ENCODE measurements at regions not wholly inside any gene's neighbourhood (a gene's known extent, or its start where the extent isn't known, plus 50 kb on each side); places are given as distances from the start of the nearest gene placed in this dataset.
"Not testable (repeated sequence)": the region's sequence is repeated elsewhere in the genome, so short reads cannot be mapped to it uniquely, and the experiment has no call there.

GRCh38 chr17:5919089-5919488 is 151.1 kb upstream of the WSCD1 start:
- intact Hi-C loops (cut with micrococcal nuclease): no loop called here
- no peaks in the 10 kb centered on the region for H3K4me1 ChIP-seq
- H3K27me3 ChIP-seq (ENCODE audit: low read depth): peaks cover 32% of the 10 kb centered on the region
- no peak overlapping the region for H3K4me3 ChIP-seq
- no peaks in the 10 kb centered on the region for H3K36me3 ChIP-seq
- no peak overlapping the region for H3K27ac ChIP-seq (replicated peaks)
- TF ChIP-seq, protein P1, sequence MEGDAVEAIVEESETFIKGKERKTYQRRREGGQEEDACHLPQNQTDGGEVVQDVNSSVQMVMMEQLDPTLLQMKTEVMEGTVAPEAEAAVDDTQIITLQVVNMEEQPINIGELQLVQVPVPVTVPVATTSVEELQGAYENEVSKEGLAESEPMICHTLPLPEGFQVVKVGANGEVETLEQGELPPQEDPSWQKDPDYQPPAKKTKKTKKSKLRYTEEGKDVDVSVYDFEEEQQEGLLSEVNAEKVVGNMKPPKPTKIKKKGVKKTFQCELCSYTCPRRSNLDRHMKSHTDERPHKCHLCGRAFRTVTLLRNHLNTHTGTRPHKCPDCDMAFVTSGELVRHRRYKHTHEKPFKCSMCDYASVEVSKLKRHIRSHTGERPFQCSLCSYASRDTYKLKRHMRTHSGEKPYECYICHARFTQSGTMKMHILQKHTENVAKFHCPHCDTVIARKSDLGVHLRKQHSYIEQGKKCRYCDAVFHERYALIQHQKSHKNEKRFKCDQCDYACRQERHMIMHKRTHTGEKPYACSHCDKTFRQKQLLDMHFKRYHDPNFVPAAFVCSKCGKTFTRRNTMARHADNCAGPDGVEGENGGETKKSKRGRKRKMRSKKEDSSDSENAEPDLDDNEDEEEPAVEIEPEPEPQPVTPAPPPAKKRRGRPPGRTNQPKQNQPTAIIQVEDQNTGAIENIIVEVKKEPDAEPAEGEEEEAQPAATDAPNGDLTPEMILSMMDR (IDR thresholded peaks at IDR 0.05; ENCODE audit: borderline replicate concordance): no peak
- peaks cover 3% of the 10 kb centered on the region for H3K9me3 ChIP-seq (replicated peaks)
- no peak for DNase-seq

GRCh38 chr17:5921512-5922282 is 148.5 kb upstream of the WSCD1 start:
- H3K9me3 ChIP-seq (replicated peaks): peaks cover 3% of the 10 kb centered on the region
- DNase-seq: no peak
- H3K4me3 ChIP-seq: no peak overlapping the region
- no peaks in the 10 kb centered on the region for H3K36me3 ChIP-seq
- TF ChIP-seq, protein P1 (IDR thresholded peaks at IDR 0.05; ENCODE audit: borderline replicate concordance): no peak
- intact Hi-C loops (cut with micrococcal nuclease): no loop called here
- no peak overlapping the region for H3K27ac ChIP-seq (replicated peaks)
- H3K27me3 ChIP-seq (ENCODE audit: low read depth): peaks cover 14% of the 10 kb centered on the region
- H3K4me1 ChIP-seq: no peaks in the 10 kb centered on the region

DNA sequence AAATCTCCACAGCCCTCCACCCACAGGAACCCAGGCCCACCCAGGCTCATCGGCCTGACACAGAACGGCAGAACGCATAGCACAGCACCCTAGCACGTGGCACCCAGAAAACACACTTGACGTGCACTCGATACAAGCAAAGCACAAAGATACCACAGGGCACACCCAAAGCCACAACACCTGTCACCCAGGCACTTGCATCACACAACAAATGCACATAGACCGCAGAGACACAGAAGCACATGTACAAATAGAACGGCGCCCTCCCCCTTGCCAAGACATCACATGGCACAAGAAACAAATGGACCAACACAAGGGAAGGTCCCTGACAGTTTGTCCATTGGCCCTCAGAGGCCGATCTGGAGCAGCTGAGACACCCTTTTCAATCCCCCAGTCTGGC is 147.7 kb upstream of the WSCD1 start:
- Histone ChIP-seq H3K27me3 (ENCODE audit: low read depth) (peaks cover 15% of the 10 kb centered on the region), H3K9me3 (replicated peaks) (peaks cover 3% of the 10 kb centered on the region), H3K4me1 (no peaks in the 10 kb centered on the region), H3K36me3 (no peaks in the 10 kb centered on the region), H3K27ac (replicated peaks) (no peak overlapping the region), H3K4me3 (no peak overlapping the region)
- DNase-seq: no peak
- TF ChIP-seq, protein P1 (IDR thresholded peaks at IDR 0.05; ENCODE audit: borderline replicate concordance): no peak
- intact Hi-C loops (cut with micrococcal nuclease): no loop called here

DNA sequence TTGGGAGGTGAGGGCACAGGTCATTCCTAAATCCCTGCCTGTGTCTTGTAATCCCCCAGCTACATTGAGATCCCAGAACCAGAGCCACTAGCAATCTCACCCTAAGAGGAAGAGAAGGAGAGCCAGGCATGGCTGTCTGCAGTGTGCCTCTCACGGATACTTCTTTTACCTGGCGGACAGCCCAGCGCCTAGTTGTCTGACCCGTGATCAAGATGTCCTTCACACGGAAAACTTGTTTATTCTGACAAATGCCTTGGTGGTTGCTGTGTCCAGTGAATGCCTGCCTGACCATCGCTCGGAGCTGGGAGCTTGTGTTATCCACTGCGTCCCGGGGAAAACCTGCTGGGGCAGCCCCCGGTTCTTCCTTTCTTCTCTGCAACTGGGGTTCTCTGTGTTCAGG is 140.5 kb upstream of the WSCD1 start:
- H3K27ac ChIP-seq (replicated peaks): no peak overlapping the region
- intact Hi-C loops (cut with micrococcal nuclease): no loop called here
- no peaks in the 10 kb centered on the region for H3K4me1 ChIP-seq
- DNase-seq: no peak
- no peak overlapping the region for H3K4me3 ChIP-seq
- H3K27me3 ChIP-seq (ENCODE audit: low read depth): peaks cover 49% of the 10 kb centered on the region
- peaks cover 4% of the 10 kb centered on the region for H3K9me3 ChIP-seq (replicated peaks)
- TF ChIP-seq, protein P1 (IDR thresholded peaks at IDR 0.05; ENCODE audit: borderline replicate concordance): no peak
- H3K36me3 ChIP-seq: no peaks in the 10 kb centered on the region

GRCh38 chr17:5930555-5930954 is 139.6 kb upstream of the WSCD1 start:
- H3K9me3 ChIP-seq (replicated peaks); H3K4me3 ChIP-seq; H3K27ac ChIP-seq (replicated peaks); H3K4me1 ChIP-seq; H3K36me3 ChIP-seq; DNase-seq; intact Hi-C loops (cut with micrococcal nuclease): not testable (repeated sequence)
- peaks cover 54% of the 10 kb centered on the region for H3K27me3 ChIP-seq (ENCODE audit: low read depth)

- H3K27ac ChIP-seq (replicated peaks): no peak overlapping the region
- peaks cover 10% of the 10 kb centered on the region for H3K9me3 ChIP-seq (replicated peaks)
- TF ChIP-seq, protein P1 (IDR thresholded peaks at IDR 0.05; ENCODE audit: borderline replicate concordance): no peak
- H3K4me1 ChIP-seq: no peaks in the 10 kb centered on the region
- H3K27me3 ChIP-seq (ENCODE audit: low read depth): peaks cover 65% of the 10 kb centered on the region
- no peak overlapping the region for H3K4me3 ChIP-seq
- H3K36me3 ChIP-seq: no peaks in the 10 kb centered on the region
- no peak for DNase-seq
- intact Hi-C loops (cut with micrococcal nuclease): no loop called here
Observed at GRCh38 chr17:5931616-5932015, 138.6 kb upstream of the WSCD1 start.
